GM19023 (cell line): ENCODE measurements at regions not wholly inside any gene's neighbourhood (a gene's known extent, or its start where the extent isn't known, plus 50 kb on each side); places are given as distances from the start of the nearest gene placed in this dataset.

Experiments
- ATAC-seq: cut with Tn5 transposase; IDR thresholded peaks from one replicate; pipeline ENCODE4 v1.9.1; 2021; ENCODE audit warnings: mild to moderate bottlenecking, moderate library complexity; ENCODE audit not compliant: unreplicated experiment

- ATAC-seq: no peak
Observed at GRCh38 chr6:28764761-28765282, 159.0 kb downstream of the TRIM27 start.

- no peak for ATAC-seq
Observed at GRCh38 chr6:28765978-28766351, 157.8 kb downstream of the TRIM27 start.

- no peak for ATAC-seq
Observed at GRCh38 chr6:28766426-28766825, 157.4 kb downstream of the TRIM27 start.

- no peak for ATAC-seq
Observed at GRCh38 chr6:28767133-28767532, 156.7 kb downstream of the TRIM27 start.

- no peak for ATAC-seq
Observed at GRCh38 chr6:28767691-28768090, 156.1 kb downstream of the TRIM27 start.

- no peak for ATAC-seq
Observed at GRCh38 chr6:28768187-28768913, 155.4 kb downstream of the TRIM27 start.

GRCh38 chr6:28769626-28770402, 154.0 kb downstream of the TRIM27 start:
- no peak for ATAC-seq

- ATAC-seq: no peak
Observed at GRCh38 chr6:28770732-28771131, 153.1 kb downstream of the TRIM27 start.

GRCh38 chr6:28771401-28772267, 152.2 kb downstream of the TRIM27 start:
- ATAC-seq: no peak

- ATAC-seq: no peak
Observed at GRCh38 chr6:28772480-28773381, 151.1 kb downstream of the TRIM27 start.

- no peak for ATAC-seq
Observed at GRCh38 chr6:28774292-28775051, 149.3 kb downstream of the TRIM27 start.

- ATAC-seq: no peak
Observed at GRCh38 chr6:28775052-28775376, 148.8 kb downstream of the TRIM27 start.

- ATAC-seq: no peak
Observed at GRCh38 chr6:28775405-28776129, 148.2 kb downstream of the TRIM27 start.

GRCh38 chr6:28776269-28777146, 147.3 kb downstream of the TRIM27 start:
- ATAC-seq: no peak

GRCh38 chr6:28777147-28777461, 146.7 kb downstream of the TRIM27 start:
- ATAC-seq: no peak

GRCh38 chr6:28782113-28782673, 141.6 kb downstream of the TRIM27 start:
- ATAC-seq: no peak

GRCh38 chr6:28785962-28786679, 137.7 kb downstream of the TRIM27 start:
- no peak for ATAC-seq
